GM12878 (cell line): ENCODE measurements at regions not wholly inside any gene's neighbourhood (a gene's known extent, or its start where the extent isn't known, plus 50 kb on each side); places are given as distances from the start of the nearest gene placed in this dataset.

Source experiments
- CBX5 ChIP-seq: sonication (generic); IDR thresholded peaks from 2 replicates; pipeline ENCODE4 v1.6.1; 2016; ENCODE audit warnings: low read depth, moderate library complexity, mild to moderate bottlenecking, inconsistent platforms
- CREB1 ChIP-seq: IDR thresholded peaks from 2 replicates; pipeline ENCODE4 v1.6.1; 2012; ENCODE audit warnings: low read depth, mild to moderate bottlenecking, inconsistent platforms
- EGR1 ChIP-seq, 2 experiments: IDR thresholded peaks; 1 replicate in 1 of 2; 2 replicates in 1 of 2; pipeline ENCODE4 v1.6.1; 2011 to 2012; ENCODE audit warnings: low read depth in 2 of 2, low read length in 2 of 2, borderline replicate concordance in 1 of 2, mild to moderate bottlenecking in 1 of 2, moderate library complexity in 1 of 2
- EZH2 ChIP-seq: IDR thresholded peaks from 2 replicates; pipeline ENCODE4 v1.6.1; 2012; ENCODE audit warnings: low read depth, mild to moderate bottlenecking, control low read depth, inconsistent platforms, low read length, borderline replicate concordance; ENCODE audit not compliant: control insufficient read depth
- JUNB ChIP-seq: IDR thresholded peaks from 2 replicates; pipeline ENCODE4 v1.6.1; 2016; ENCODE audit warnings: antibody characterized with exemption, mild to moderate bottlenecking
- MXI1 ChIP-seq: fragments of 150-350 bp; IDR thresholded peaks from 2 replicates; pipeline ENCODE4 v1.6.1; 2011; ENCODE audit warnings: low read depth, mild to moderate bottlenecking, inconsistent platforms, low read length, improper control_type of control experiment
- NFIC ChIP-seq: IDR thresholded peaks from 2 replicates; pipeline ENCODE4 v1.6.1; 2012; ENCODE audit warnings: low read depth, mild to moderate bottlenecking, inconsistent platforms, low read length, moderate library complexity
- POLR2A ChIP-seq: IDR thresholded peaks from 2 replicates; pipeline ENCODE4 v1.6.1; 2011; ENCODE audit warnings: low read depth, mild to moderate bottlenecking, low read length
- YY1 ChIP-seq: IDR thresholded peaks from 2 replicates; pipeline ENCODE4 v1.6.1; 2011; ENCODE audit warnings: low read depth, mild to moderate bottlenecking, low read length
- ZNF274 ChIP-seq: IDR thresholded peaks from one replicate; pipeline ENCODE4 v1.8.0; 2011; ENCODE audit not compliant: insufficient read length, insufficient read depth
- TF ChIP-seq, protein P1 (sequence below): fragments of 450-650 bp; IDR thresholded peaks from 2 replicates; pipeline ENCODE4 v1.6.1; 2017; ENCODE audit warnings: mild to moderate bottlenecking, low read depth, inconsistent platforms; ENCODE audit not compliant: poor library complexity, severe bottlenecking
- TF ChIP-seq, protein P2 (sequence below), 3 experiments: IDR thresholded peaks in 2 of 3; conservative IDR thresholded peaks in 1 of 3; 2 replicates each; pipeline ENCODE4 v1.5.1; 2011; ENCODE audit warnings: low read depth in 3 of 3, low read length in 3 of 3, mild to moderate bottlenecking in 3 of 3, control low read depth in 2 of 3, moderate library complexity in 2 of 3, inconsistent platforms in 1 of 3, mixed read lengths in 1 of 3; ENCODE audit not compliant: control insufficient read depth in 2 of 3, insufficient read depth in 1 of 3; ENCODE audit errors: extremely low read depth in 1 of 3
- TF ChIP-seq, protein P3 (sequence below): fragments of 450-650 bp; formaldehyde crosslinking; IDR thresholded peaks from 2 replicates; pipeline ENCODE4 v1.4.0; 2022; ENCODE audit warnings: mild to moderate bottlenecking, moderate library complexity

DNA sequence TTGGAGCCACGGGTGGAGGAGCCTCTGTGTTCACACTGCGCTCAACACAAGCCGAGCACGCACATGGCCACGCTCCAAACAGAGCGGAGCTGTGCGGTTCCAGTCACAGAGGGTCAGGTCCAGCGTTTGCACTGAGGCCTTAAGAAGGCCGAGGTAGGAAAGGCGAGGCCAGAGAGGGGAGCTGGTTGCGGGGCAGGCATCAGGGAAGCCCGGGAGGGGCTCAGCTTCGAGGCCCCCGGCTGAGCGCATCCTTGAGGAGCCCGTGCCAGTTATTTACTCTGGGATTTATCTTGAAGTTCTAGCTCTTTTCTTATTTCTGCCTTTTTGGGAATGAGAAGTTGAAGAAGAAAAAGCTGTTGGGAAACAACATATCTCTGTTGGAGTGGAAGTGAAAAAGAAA, 140.8 kb downstream of the IRX1 start:
- no peak for TF ChIP-seq ZNF274
- no peak for TF ChIP-seq EGR1 (IDR thresholded peaks at IDR 0.05; ENCODE audit: borderline replicate concordance in 1 of 2, low read depth in 2 of 2, low read length in 2 of 2)
- no peak for TF ChIP-seq JUNB
- TF ChIP-seq, protein P1, sequence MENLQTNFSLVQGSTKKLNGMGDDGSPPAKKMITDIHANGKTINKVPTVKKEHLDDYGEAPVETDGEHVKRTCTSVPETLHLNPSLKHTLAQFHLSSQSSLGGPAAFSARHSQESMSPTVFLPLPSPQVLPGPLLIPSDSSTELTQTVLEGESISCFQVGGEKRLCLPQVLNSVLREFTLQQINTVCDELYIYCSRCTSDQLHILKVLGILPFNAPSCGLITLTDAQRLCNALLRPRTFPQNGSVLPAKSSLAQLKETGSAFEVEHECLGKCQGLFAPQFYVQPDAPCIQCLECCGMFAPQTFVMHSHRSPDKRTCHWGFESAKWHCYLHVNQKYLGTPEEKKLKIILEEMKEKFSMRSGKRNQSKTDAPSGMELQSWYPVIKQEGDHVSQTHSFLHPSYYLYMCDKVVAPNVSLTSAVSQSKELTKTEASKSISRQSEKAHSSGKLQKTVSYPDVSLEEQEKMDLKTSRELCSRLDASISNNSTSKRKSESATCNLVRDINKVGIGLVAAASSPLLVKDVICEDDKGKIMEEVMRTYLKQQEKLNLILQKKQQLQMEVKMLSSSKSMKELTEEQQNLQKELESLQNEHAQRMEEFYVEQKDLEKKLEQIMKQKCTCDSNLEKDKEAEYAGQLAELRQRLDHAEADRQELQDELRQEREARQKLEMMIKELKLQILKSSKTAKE, result no peak
- TF ChIP-seq MXI1, result no peak
- TF ChIP-seq, protein P2, sequence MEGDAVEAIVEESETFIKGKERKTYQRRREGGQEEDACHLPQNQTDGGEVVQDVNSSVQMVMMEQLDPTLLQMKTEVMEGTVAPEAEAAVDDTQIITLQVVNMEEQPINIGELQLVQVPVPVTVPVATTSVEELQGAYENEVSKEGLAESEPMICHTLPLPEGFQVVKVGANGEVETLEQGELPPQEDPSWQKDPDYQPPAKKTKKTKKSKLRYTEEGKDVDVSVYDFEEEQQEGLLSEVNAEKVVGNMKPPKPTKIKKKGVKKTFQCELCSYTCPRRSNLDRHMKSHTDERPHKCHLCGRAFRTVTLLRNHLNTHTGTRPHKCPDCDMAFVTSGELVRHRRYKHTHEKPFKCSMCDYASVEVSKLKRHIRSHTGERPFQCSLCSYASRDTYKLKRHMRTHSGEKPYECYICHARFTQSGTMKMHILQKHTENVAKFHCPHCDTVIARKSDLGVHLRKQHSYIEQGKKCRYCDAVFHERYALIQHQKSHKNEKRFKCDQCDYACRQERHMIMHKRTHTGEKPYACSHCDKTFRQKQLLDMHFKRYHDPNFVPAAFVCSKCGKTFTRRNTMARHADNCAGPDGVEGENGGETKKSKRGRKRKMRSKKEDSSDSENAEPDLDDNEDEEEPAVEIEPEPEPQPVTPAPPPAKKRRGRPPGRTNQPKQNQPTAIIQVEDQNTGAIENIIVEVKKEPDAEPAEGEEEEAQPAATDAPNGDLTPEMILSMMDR (IDR thresholded peaks at IDR 0.05 in 2 of 3, conservative IDR thresholded peaks at IDR 0.05 in 1 of 3; ENCODE audit: control insufficient read depth in 2 of 3, extremely low read depth in 1 of 3, insufficient read depth in 1 of 3, low read depth in 3 of 3, low read length in 3 of 3), result no peak
- no peak for TF ChIP-seq YY1
- TF ChIP-seq CBX5, result no peak
- no peak for TF ChIP-seq NFIC
- TF ChIP-seq CREB1, result no peak
- no peak for TF ChIP-seq EZH2
- TF ChIP-seq POLR2A, result no peak
- TF ChIP-seq, protein P3, sequence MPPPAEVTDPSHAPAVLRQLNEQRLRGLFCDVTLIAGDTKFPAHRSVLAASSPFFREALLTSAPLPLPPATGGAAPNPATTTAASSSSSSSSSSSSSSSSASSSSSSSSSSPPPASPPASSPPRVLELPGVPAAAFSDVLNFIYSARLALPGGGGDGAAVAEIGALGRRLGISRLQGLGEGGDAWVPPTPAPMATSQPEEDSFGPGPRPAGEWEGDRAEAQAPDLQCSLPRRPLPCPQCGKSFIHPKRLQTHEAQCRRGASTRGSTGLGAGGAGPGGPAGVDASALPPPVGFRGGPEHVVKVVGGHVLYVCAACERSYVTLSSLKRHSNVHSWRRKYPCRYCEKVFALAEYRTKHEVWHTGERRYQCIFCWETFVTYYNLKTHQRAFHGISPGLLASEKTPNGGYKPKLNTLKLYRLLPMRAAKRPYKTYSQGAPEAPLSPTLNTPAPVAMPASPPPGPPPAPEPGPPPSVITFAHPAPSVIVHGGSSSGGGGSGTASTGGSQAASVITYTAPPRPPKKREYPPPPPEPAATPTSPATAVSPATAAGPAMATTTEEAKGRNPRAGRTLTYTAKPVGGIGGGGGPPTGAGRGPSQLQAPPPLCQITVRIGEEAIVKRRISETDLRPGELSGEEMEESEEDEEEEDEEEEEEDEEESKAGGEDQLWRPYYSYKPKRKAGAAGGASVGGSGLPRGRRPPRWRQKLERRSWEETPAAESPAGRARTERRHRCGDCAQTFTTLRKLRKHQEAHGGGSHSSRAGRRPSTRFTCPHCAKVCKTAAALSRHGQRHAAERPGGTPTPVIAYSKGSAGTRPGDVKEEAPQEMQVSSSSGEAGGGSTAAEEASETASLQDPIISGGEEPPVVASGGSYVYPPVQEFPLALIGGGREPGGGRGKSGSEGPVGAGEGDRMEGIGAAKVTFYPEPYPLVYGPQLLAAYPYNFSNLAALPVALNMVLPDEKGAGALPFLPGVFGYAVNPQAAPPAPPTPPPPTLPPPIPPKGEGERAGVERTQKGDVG (CRISPR knock-in tag), result no peak
